Panc1 (cell line): ENCODE measurements at regions not wholly inside any gene's neighbourhood (a gene's known extent, or its start where the extent isn't known, plus 50 kb on each side); places are given as distances from the start of the nearest gene placed in this dataset.

Experiments
- ATAC-seq: fragments of 200-7000 bp; cut with Tn5 transposase; 2 replicates; pipeline ENCODE4 v1.9.1; 2020; ENCODE audit warnings: mild to moderate bottlenecking, moderate library complexity
- BruUV-seq: library from RNA; stranded (reverse); fragments of 400-500 nt; replicated peaks from 2 replicates; lab custom pipeline; 2021; lab: Mats Ljungman, UMichigan
- CTCF ChIA-PET: fragments of 300-600 bp; sonication (Branson Sonifier 250); formaldehyde crosslinking; loops from one replicate; lab custom pipeline; 2022; ENCODE audit warnings: antibody characterized with exemption; lab: Charles Lee
- POLR2A ChIA-PET: fragments of 300-600 bp; sonication (Branson Sonifier 250); formaldehyde crosslinking; loops from one replicate; lab custom pipeline; 2022; ENCODE audit warnings: antibody characterized with exemption; lab: Charles Lee
- DNase-seq: peaks from one replicate; pipeline ENCODE4 v3.0.0-alpha.2; 2010; ENCODE audit warnings: low read depth, low spot score
- H3K27ac ChIP-seq: 2 replicates; pipeline ENCODE4 v1.5.1; 2011; ENCODE audit warnings: mild to moderate bottlenecking, low read length, inconsistent platforms
- H3K27me3 ChIP-seq: fragments of 200-500 bp; sonication (Bioruptor generic); 2 replicates; pipeline ENCODE4 v1.6.0; 2014; ENCODE audit warnings: low read length, inconsistent platforms; ENCODE audit not compliant: control insufficient read depth, insufficient read depth
- H3K36me3 ChIP-seq: fragments of 200-500 bp; sonication (Bioruptor generic); 2 replicates; pipeline ENCODE4 v1.5.1; 2014; ENCODE audit warnings: inconsistent platforms, mild to moderate bottlenecking, low read length, moderate library complexity; ENCODE audit not compliant: control insufficient read depth, insufficient read depth
- H3K4me1 ChIP-seq: 2 replicates; pipeline ENCODE4 v1.5.1; 2011; ENCODE audit warnings: inconsistent platforms, mild to moderate bottlenecking, low read length, moderate library complexity; ENCODE audit not compliant: control insufficient read depth, insufficient read depth
- H3K4me3 ChIP-seq, 2 experiments: 2 replicates each; pipeline ENCODE4 v1.5.1; 2011 to 2012; ENCODE audit warnings: low read depth in 2 of 2, low read length in 2 of 2, mild to moderate bottlenecking in 2 of 2, inconsistent platforms in 1 of 2, moderate library complexity in 1 of 2
- H3K9me3 ChIP-seq: fragments of 200-500 bp; sonication (Bioruptor generic); 2 replicates; pipeline ENCODE4 v1.5.1; 2014; ENCODE audit warnings: low read depth, mild to moderate bottlenecking, inconsistent platforms, low read length, moderate library complexity; ENCODE audit not compliant: control insufficient read depth, insufficient read depth
- CTCF ChIP-seq: fragments of 450-650 bp; IDR thresholded peaks from 2 replicates; pipeline ENCODE4 v1.5.1; 2017; ENCODE audit warnings: mild to moderate bottlenecking
- POLR2AphosphoS5 ChIP-seq: IDR thresholded peaks from 2 replicates; pipeline ENCODE4 v1.6.1; 2012; ENCODE audit warnings: mild to moderate bottlenecking, low read depth, low read length, moderate library complexity
- REST ChIP-seq, 2 experiments: IDR thresholded peaks; 2 replicates each; pipeline ENCODE4 v1.6.1; 2011 to 2012; ENCODE audit warnings: low read depth in 2 of 2, control low read depth in 1 of 2, low read length in 1 of 2, mild to moderate bottlenecking in 1 of 2, moderate library complexity in 1 of 2; ENCODE audit not compliant: insufficient read depth in 1 of 2
- SIN3A ChIP-seq: IDR thresholded peaks from 2 replicates; pipeline ENCODE4 v1.6.1; 2012; ENCODE audit warnings: low read depth, mild to moderate bottlenecking, low read length, moderate library complexity, borderline replicate concordance; ENCODE audit not compliant: insufficient read depth
- TCF7L2 ChIP-seq: IDR thresholded peaks from 2 replicates; pipeline ENCODE4 v1.6.1; 2011; ENCODE audit warnings: mild to moderate bottlenecking, low read depth, low read length, inconsistent platforms
- in situ Hi-C: cut with HindIII; loops from 2 replicates; pipeline ENCODE4 v1.10.0; 2016; ENCODE audit warnings: low sequenced_read_pairs, low pct_unique_long_range_greater_than_20kb
- intact Hi-C: fragments of 100-400 bp; cut with micrococcal nuclease; formaldehyde crosslinking; loops from one replicate; pipeline ENCODE4 v1.10.0; 2022; ENCODE audit not compliant: unreplicated experiment

GRCh38 chr2:198376677-198377076, 572.3 kb downstream of the PLCL1 start:
- BruUV-seq = no TSS peak
- H3K4me1 ChIP-seq = no peaks in the 10 kb centered on the region
- ChIA-PET POLR2A (no interaction called here), CTCF (no interaction called here)
- H3K9me3 ChIP-seq = no peaks in the 10 kb centered on the region
- DNase-seq = no peak
- in situ Hi-C loops (no loop called here), intact Hi-C loops (loop anchor here (10.0 kb wide), 1 partner anchor 1108 kb away; no protein-coding TSS in a partner anchor)
- H3K4me3 ChIP-seq = no peak overlapping the region
- TF ChIP-seq REST (IDR thresholded peaks at IDR 0.05; ENCODE audit: insufficient read depth in 1 of 2, low read depth in 2 of 2, low read length in 1 of 2) (no peak), TCF7L2 (no peak), SIN3A (no peak), POLR2AphosphoS5 (no peak), CTCF (no peak)
- ATAC-seq = no peak
- no peaks in the 10 kb centered on the region; the same call in 1 of the 2 replicates for H3K27me3 ChIP-seq
- no peak overlapping the region for H3K27ac ChIP-seq
- no peaks in the 10 kb centered on the region for H3K36me3 ChIP-seq

- ATAC-seq = no peak
- POLR2A ChIA-PET = no interaction called here
- no TSS peak for BruUV-seq
- Histone ChIP-seq H3K27me3 (no peaks in the 10 kb centered on the region; the same call in 1 of the 2 replicates), H3K27ac (no peak overlapping the region), H3K4me3 (no peak overlapping the region), H3K36me3 (no peaks in the 10 kb centered on the region), H3K4me1 (no peaks in the 10 kb centered on the region), H3K9me3 (no peaks in the 10 kb centered on the region)
- intact Hi-C loops = loop anchor here (10.0 kb wide), 1 partner anchor 1110 kb away; no protein-coding TSS in a partner anchor
- DNase-seq = no peak
- TF ChIP-seq SIN3A = no peak
- no peak for TF ChIP-seq CTCF
- no peak for TF ChIP-seq POLR2AphosphoS5
- TF ChIP-seq TCF7L2 = no peak
- CTCF ChIA-PET = no interaction called here
- in situ Hi-C loops = no loop called here
Measured at GRCh38 chr2:198375083-198375410, 570.7 kb downstream of the PLCL1 start.
